Adrenal gland (tissue), 5 donors: ENCODE measurements at regions not wholly inside any gene's neighbourhood (a gene's known extent, or its start where the extent isn't known, plus 50 kb on each side); places are given as distances from the start of the nearest gene placed in this dataset.

Experiments
- POLR2A ChIP-seq, 2 donors: fragments of 450-650 bp; IDR thresholded peaks; one replicate each; pipeline ENCODE4 v1.6.1; 2017; ENCODE audit warnings: antibody characterized with exemption in 2 of 2, mild to moderate bottlenecking in 2 of 2, moderate library complexity in 1 of 2
- TF ChIP-seq, protein P1 (sequence below), 6 experiments: fragments of 450-650 bp in 4 of 6; fragments of 200-600 bp in 2 of 6; sonication (generic) in 1 of 6; IDR thresholded peaks; 1 replicate in 5 of 6; 2 replicates in 1 of 6; pipeline versions ENCODE4 v1.5.1 to v1.8.0; 2016 to 2021; ENCODE audit warnings: antibody characterized with exemption in 6 of 6, mild to moderate bottlenecking in 2 of 6, moderate library complexity in 1 of 6
- donor health status: DM: no; HTN: no; CAD: no.

GRCh38 chr20:40767615-40767924 is 78.5 kb upstream of the MAFB start:
- TF ChIP-seq, protein P1, sequence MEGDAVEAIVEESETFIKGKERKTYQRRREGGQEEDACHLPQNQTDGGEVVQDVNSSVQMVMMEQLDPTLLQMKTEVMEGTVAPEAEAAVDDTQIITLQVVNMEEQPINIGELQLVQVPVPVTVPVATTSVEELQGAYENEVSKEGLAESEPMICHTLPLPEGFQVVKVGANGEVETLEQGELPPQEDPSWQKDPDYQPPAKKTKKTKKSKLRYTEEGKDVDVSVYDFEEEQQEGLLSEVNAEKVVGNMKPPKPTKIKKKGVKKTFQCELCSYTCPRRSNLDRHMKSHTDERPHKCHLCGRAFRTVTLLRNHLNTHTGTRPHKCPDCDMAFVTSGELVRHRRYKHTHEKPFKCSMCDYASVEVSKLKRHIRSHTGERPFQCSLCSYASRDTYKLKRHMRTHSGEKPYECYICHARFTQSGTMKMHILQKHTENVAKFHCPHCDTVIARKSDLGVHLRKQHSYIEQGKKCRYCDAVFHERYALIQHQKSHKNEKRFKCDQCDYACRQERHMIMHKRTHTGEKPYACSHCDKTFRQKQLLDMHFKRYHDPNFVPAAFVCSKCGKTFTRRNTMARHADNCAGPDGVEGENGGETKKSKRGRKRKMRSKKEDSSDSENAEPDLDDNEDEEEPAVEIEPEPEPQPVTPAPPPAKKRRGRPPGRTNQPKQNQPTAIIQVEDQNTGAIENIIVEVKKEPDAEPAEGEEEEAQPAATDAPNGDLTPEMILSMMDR (IDR thresholded peaks at IDR 0.05) = no peak
- TF ChIP-seq POLR2A (IDR thresholded peaks at IDR 0.05) = no peak
